ENCODE measurements at regions not wholly inside any gene's neighbourhood (a gene's known extent, or its start where the extent isn't known, plus 50 kb on each side); places are given as distances from the start of the nearest gene placed in this dataset.
A peak's percentile ranks its signal among the peaks of the same experiment; 100 is the strongest.
"Not testable (repeated sequence)": the region's sequence is repeated elsewhere in the genome, so short reads cannot be mapped to it uniquely, and the experiment has no call there.

DNA sequence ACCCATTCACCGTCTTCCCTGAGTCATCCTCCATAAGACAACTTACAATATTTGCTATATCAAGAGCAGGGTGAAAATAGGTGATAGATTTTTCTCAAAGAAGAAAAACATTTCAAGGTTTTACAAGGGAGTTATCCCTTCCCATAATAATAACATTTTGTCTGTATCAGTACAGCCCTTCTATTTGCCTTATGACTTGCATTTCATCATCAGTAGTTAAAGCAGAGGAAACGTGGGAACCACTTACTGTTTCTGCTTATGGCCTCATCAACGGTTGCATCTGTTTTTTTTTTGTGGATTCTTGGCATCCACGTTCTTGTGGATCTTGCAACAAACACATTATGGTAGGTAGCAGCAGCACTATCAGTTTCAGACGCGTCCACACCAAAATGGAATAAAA, 678.4 kb upstream of the DEFB115 start:
- H3K36me3 Mint-ChIP-seq (ENCODE audit: low read depth); H3K9me3 Mint-ChIP-seq; H3K4me3 Mint-ChIP-seq; H3K27me3 Mint-ChIP-seq (ENCODE audit: low read depth); H3K27ac Mint-ChIP-seq; DNase-seq; intact Hi-C loops (cut with micrococcal nuclease); H3K4me1 Mint-ChIP-seq (ENCODE audit: low read depth); CTCF ChIA-PET: not testable (repeated sequence)

DNA sequence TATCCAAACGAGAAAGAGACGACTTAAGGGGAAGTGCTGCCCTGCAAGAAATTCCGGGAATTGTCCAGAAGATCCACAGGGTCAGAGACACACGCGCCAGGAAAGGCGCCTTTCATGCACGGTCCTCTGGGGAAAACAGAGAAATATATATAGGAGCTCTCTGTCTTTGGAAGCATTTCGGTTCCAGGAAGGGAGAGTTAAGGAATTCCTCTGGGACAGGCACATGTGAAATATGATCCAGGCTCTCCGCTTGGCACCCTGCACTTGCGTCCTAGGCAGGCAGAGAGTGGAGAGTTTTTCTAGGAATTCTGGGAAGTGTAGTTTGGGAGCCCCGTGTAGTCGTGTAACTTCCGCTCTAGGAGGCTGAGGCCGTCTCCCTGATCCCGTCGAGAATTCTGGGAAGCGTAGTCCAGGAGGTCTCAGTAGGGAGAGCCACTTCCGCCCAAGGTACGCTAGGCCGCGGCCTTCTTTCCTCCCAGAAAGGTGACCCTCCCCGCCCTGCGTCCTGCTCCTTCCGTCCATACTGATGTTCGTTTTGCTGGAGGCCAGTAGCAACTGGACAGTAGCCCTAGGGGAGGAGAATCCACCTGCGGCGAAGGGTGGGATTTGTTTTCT, 677.5 kb upstream of the DEFB115 start:
- H3K27ac Mint-ChIP-seq; H3K27me3 Mint-ChIP-seq (ENCODE audit: low read depth); H3K9me3 Mint-ChIP-seq; CTCF ChIA-PET; H3K4me3 Mint-ChIP-seq; intact Hi-C loops (cut with micrococcal nuclease); DNase-seq; H3K4me1 Mint-ChIP-seq (ENCODE audit: low read depth); H3K36me3 Mint-ChIP-seq (ENCODE audit: low read depth): not testable (repeated sequence)

DNA sequence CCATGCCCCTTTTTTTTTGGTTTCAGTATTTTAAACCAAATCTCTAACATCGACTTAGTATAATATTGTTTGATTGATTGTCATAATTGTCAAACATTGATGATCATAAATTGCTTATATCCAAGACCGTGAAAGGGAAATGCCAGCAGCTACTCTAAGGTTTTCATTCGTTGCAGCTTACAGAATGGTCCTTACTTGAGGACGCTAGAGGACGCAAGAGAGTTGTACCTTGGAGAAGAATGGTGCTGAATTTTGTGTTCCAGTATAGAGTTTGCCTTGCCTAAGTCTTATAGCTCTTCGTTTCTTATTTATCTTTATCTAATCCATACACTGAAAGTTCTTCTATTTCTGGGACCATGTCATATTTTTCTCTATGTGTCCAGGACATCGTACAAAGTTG, 675.6 kb upstream of the DEFB115 start:
- H3K4me3 Mint-ChIP-seq; H3K9me3 Mint-ChIP-seq; intact Hi-C loops (cut with micrococcal nuclease); H3K27ac Mint-ChIP-seq; H3K36me3 Mint-ChIP-seq (ENCODE audit: low read depth); CTCF ChIA-PET; DNase-seq; H3K4me1 Mint-ChIP-seq (ENCODE audit: low read depth): not testable (repeated sequence)
- H3K27me3 Mint-ChIP-seq (ENCODE audit: low read depth), result peaks cover 14% of the 10 kb centered on the region

DNA sequence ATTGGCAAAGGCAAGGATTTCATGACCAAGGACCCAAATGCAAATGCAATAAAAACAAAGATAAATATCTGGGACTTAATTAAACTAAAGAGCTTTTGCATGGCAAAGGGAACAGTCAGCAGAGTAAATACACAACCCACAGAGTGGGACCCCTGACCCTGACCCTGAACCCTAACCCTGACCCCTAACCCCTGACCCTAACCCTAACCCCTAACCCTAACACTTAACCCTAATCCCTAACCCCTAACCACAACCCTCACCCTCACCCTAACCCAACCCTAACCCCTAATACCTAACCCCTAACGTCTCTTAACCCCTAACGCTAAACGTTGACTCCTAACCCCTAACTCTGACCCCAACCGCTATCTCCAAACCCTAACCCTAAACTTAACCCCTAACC, 673.1 kb upstream of the DEFB115 start:
- H3K27ac Mint-ChIP-seq; DNase-seq; H3K4me3 Mint-ChIP-seq; H3K36me3 Mint-ChIP-seq (ENCODE audit: low read depth); H3K9me3 Mint-ChIP-seq; H3K4me1 Mint-ChIP-seq (ENCODE audit: low read depth); intact Hi-C loops (cut with micrococcal nuclease); CTCF ChIA-PET: not testable (repeated sequence)
- peaks cover 16% of the 10 kb centered on the region for H3K27me3 Mint-ChIP-seq (ENCODE audit: low read depth)

DNA sequence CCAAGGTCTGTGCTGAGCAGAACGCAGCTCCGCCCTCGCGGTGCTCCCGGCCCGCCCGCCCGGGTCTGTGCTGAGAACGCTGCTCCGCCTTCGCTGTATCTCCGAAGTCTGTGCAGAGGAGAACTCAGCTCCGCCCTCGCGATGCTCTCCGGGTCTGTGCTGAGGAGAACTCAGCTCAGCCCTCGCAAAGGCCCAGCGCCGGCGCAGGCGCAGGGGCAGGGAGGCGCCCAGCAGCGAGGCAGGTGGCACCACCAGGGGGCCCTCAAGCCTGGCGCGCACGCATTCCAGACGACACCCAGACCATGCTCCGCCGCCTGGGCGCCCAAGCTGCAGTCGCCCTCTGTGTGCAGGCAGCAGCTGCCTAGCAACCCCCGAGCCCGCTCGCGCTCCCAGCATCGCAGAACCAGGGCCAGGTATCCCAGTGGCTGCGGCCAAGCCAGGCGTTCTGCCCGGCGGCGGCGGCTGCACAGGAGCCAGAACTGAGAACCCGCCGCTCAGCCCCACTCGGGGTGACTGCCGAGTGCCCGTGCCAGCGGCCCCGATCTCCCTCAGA, 672.1 kb upstream of the DEFB115 start:
- CTCF ChIA-PET; H3K4me3 Mint-ChIP-seq; H3K9me3 Mint-ChIP-seq; H3K27ac Mint-ChIP-seq; H3K4me1 Mint-ChIP-seq (ENCODE audit: low read depth); H3K36me3 Mint-ChIP-seq (ENCODE audit: low read depth); intact Hi-C loops (cut with micrococcal nuclease): not testable (repeated sequence)
- peak; percentile 32 for DNase-seq
- H3K27me3 Mint-ChIP-seq (ENCODE audit: low read depth), result peaks cover 13% of the 10 kb centered on the region

DNA sequence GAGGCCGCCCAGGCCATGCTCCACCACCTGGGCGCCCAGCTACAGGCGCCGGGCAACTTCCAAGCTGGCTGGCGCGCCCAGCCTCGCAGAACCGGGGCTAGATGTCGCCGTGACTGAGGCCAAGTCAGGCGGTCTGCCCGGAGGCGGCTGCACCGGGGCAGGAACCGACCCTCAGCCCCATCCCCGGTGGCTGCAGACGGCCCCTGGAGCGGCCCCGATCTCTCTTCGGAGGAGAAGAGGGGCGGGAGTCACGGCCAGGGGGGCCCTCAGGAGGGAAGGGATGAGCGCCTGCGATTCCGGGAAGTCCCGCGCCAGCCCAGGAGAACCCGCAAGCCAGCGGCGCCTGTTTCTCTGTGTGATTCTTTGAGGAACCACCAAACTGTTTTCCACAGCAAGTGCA, 671.3 kb upstream of the DEFB115 start:
- H3K4me3 Mint-ChIP-seq; CTCF ChIA-PET; H3K27ac Mint-ChIP-seq; H3K4me1 Mint-ChIP-seq (ENCODE audit: low read depth); DNase-seq; H3K36me3 Mint-ChIP-seq (ENCODE audit: low read depth); H3K9me3 Mint-ChIP-seq; intact Hi-C loops (cut with micrococcal nuclease): not testable (repeated sequence)
- H3K27me3 Mint-ChIP-seq (ENCODE audit: low read depth), result peaks cover 13% of the 10 kb centered on the region

DNA sequence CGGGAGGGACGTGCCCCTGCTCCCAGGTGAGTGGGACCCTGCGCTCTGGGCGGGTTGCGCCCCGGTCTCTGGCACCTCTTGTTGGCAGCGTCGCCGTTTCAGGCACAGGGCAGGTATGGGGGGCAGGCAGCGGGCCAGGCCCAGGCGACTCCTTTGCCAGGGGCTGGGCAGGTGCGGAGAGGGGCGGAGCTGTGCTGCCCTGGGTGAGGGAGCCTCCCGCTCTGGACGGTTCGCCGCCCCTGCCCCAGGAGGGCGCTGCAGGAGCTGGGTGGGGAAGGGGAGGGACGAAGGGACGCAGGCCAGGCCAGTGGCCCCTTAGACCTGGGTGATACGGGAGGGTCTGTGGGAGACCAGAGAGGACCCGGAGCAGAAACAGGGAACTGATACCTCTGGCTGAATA, 663.9 kb upstream of the DEFB115 start:
- Mint-ChIP-seq H3K4me1 (ENCODE audit: low read depth) (no peaks in the 10 kb centered on the region), H3K27me3 (ENCODE audit: low read depth) (no peaks in the 10 kb centered on the region), H3K4me3 (no peak overlapping the region), H3K27ac (no peak overlapping the region), H3K36me3 (ENCODE audit: low read depth) (no peaks in the 10 kb centered on the region), H3K9me3 (peaks cover 5% of the 10 kb centered on the region)
- no peak for DNase-seq
- CTCF ChIA-PET, result no interaction called here
- intact Hi-C loops (cut with micrococcal nuclease), result no loop called here

DNA sequence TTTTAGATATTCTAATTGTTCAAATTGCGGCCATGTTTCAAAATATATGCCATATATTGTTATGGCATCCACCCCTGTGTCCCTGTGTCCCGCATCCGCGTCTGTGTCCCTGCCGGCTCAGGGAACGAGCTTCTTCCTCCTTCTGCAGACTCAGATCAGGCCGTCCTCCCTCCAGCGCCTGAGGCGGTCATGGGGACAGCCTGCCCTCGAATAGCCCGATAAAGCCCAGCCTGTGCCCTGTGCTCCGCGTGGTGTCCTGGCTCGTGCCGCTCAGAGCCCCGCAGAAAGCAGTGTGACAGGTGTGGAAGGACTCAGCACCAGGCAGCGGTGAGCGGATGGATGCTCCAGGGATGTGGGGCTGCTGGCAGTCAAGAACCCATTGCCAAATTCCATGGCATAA, 663.4 kb upstream of the DEFB115 start:
- intact Hi-C loops (cut with micrococcal nuclease), result no loop called here
- H3K4me1 Mint-ChIP-seq (ENCODE audit: low read depth), result no peaks in the 10 kb centered on the region
- H3K36me3 Mint-ChIP-seq (ENCODE audit: low read depth), result no peaks in the 10 kb centered on the region
- no peaks in the 10 kb centered on the region for H3K27me3 Mint-ChIP-seq (ENCODE audit: low read depth)
- H3K4me3 Mint-ChIP-seq, result no peak overlapping the region
- DNase-seq, result no peak
- CTCF ChIA-PET, result no interaction called here
- peaks cover 5% of the 10 kb centered on the region for H3K9me3 Mint-ChIP-seq
- no peak overlapping the region for H3K27ac Mint-ChIP-seq

DNA sequence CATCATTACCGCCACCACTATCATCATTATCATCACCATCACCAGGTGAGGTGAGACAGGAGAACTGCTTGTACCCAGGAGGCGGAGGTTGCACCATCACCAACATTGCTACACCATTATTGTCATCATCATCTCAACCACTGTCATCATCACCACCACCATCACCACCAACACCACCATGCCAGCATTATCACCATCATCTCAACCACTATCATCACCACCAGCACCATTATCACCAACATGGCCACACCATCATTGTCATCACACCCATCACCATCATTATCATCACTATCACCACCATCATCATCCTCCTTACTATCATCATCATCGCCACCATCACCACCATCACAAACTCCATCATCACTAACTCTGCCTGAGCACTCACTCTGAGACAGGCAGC, 661.8 kb upstream of the DEFB115 start:
- Mint-ChIP-seq H3K27me3 (ENCODE audit: low read depth) (no peaks in the 10 kb centered on the region), H3K36me3 (ENCODE audit: low read depth) (no peaks in the 10 kb centered on the region), H3K9me3 (peaks cover 5% of the 10 kb centered on the region), H3K27ac (no peak overlapping the region), H3K4me3 (no peak overlapping the region), H3K4me1 (ENCODE audit: low read depth) (no peaks in the 10 kb centered on the region)
- CTCF ChIA-PET, result no interaction called here
- intact Hi-C loops (cut with micrococcal nuclease), result no loop called here
- DNase-seq, result no peak

DNA sequence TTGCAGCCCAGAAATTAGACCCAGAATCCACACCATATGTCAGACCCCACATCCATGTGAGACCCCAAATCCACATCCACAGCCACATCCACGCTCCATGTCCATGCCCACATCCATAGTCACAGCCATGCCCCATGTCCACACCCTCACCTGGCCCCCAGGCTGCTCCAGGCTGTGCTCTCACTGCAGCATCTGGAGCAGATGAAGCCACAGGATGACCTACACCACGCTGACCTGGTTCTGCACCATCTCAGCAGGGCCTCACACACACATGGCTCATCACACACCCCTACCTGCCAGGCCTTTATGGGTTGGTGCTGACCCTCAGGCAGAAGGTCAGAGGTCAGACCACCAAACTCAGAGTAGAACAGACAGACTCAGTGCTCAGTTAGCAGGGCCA, 660.0 kb upstream of the DEFB115 start:
- H3K36me3 Mint-ChIP-seq (ENCODE audit: low read depth); DNase-seq; intact Hi-C loops (cut with micrococcal nuclease); H3K27me3 Mint-ChIP-seq (ENCODE audit: low read depth); H3K4me1 Mint-ChIP-seq (ENCODE audit: low read depth); H3K4me3 Mint-ChIP-seq; CTCF ChIA-PET; H3K9me3 Mint-ChIP-seq; H3K27ac Mint-ChIP-seq: not testable (repeated sequence)

DNA sequence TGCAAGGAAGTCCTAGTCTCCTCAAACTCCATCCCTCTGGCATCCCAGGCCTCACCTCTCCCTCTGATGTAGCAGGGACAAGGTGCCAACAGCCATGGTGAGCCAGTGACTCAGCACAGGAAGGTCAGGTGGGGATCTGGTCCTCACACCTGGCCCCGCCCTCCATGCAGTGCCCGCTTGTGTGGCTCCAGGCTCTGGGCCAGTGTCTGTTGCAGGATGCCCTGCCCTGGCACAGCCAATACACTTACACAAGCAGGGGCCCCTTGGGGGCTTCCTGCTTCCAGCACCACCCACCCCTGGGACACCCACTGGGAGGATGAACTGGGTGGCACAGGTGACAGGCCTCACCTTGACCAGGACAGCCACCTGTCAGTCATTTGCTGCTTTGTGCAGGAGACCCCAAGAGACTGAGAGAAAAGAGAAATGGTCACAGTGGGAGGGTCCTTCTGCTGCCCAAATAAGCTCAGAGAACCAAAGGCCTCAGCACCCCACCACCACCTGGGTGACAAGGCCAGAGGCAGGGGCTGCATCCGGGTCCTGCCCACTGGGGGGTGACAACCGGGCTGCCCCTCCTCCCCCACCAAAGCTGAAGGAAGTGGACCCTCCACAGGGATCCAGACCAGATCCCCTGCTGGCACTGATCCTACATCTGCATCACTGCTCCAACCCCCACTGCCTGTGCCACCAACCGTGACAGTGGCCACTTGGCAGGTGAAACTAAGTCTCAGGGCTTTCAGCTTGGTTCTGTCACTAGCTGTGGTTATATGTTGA, 658.8 kb upstream of the DEFB115 start:
- H3K36me3 Mint-ChIP-seq (ENCODE audit: low read depth), result no peaks in the 10 kb centered on the region
- CTCF ChIA-PET, result no interaction called here
- intact Hi-C loops (cut with micrococcal nuclease), result no loop called here
- H3K27ac Mint-ChIP-seq, result no peak overlapping the region
- no peaks in the 10 kb centered on the region for H3K4me1 Mint-ChIP-seq (ENCODE audit: low read depth)
- peaks cover 6% of the 10 kb centered on the region for H3K9me3 Mint-ChIP-seq
- H3K27me3 Mint-ChIP-seq (ENCODE audit: low read depth), result no peaks in the 10 kb centered on the region
- no peak overlapping the region for H3K4me3 Mint-ChIP-seq
- no peak for DNase-seq

DNA sequence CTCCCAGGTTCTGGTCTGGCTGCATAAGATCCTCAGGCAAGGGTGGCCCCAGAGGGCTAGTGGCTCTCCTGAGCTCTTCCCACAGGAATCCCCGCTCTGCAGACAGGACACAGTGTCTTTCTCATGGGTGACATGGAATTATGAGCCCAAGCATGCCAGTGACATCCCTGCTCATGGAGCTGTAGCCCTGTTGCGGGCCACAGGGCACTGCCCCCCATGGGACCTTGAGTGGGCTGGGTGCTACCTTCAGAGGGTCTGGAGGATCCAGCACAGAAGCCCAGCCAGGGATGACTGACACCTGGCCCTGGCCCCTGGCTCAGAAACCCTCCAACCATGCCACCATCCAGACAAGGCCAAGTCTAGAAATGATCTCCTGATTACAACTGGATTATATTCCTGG, 657.5 kb upstream of the DEFB115 start:
- no peaks in the 10 kb centered on the region for H3K4me1 Mint-ChIP-seq (ENCODE audit: low read depth)

DNA sequence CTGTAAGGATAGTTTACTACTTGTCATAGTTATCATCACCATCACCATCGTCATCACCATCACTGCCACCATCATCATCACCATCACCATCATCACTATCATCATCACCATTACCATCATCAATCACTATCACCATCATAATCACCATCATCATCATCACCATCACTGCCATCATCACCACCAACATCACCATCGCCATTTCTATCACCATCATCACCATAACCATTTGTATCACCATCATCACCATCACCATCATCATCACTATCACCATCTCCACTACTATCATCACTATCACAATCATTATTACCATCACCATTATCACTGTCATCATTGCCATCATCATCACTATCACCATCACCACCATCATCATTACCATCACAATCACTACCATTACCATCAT, 655.5 kb upstream of the DEFB115 start:
- H3K27me3 Mint-ChIP-seq (ENCODE audit: low read depth), result no peaks in the 10 kb centered on the region
- no peak overlapping the region for H3K4me3 Mint-ChIP-seq
- H3K36me3 Mint-ChIP-seq (ENCODE audit: low read depth), result no peaks in the 10 kb centered on the region
- intact Hi-C loops (cut with micrococcal nuclease), result no loop called here
- H3K4me1 Mint-ChIP-seq (ENCODE audit: low read depth), result no peaks in the 10 kb centered on the region
- DNase-seq, result no peak
- no peak overlapping the region for H3K27ac Mint-ChIP-seq
- H3K9me3 Mint-ChIP-seq, result peaks cover 12% of the 10 kb centered on the region
- CTCF ChIA-PET, result no interaction called here

More for the DNA sequence above, 657.5 kb upstream of the DEFB115 start:
- intact Hi-C loops (cut with micrococcal nuclease), result no loop called here
- Mint-ChIP-seq H3K27me3 (ENCODE audit: low read depth) (no peaks in the 10 kb centered on the region), H3K9me3 (peaks cover 7% of the 10 kb centered on the region), H3K4me3 (no peak overlapping the region), H3K27ac (no peak overlapping the region), H3K36me3 (ENCODE audit: low read depth) (no peaks in the 10 kb centered on the region)
- DNase-seq, result no peak
- CTCF ChIA-PET, result no interaction called here
